ENCODE measurements at regions not wholly inside any gene's neighbourhood (a gene's known extent, or its start where the extent isn't known, plus 50 kb on each side); places are given as distances from the start of the nearest gene placed in this dataset.

DNA sequence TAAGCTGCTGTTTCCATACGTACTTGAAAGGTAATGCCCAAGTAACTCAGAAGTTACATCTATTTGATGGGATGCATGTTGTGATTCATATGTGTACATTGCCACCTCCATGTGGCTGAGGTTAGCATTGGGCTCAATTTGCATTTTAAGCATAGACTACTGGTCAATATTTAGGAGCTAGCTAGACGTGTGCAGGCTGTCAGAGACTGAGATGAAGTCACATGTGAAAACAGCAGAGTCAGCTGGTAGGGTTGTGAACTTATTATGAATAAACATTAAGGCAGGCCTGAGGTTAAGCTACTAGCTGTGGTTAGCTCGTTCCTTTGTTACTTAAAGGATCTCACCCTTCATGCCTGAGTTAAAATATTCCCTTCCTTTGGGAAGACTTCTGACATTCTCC lies 114.5 kb upstream of the MTNR1B start:
- TF ChIP-seq JUND (IDR thresholded peaks at IDR 0.05) (no peak), CTCF (IDR thresholded peaks at IDR 0.05; ENCODE audit: low read depth, low read length, missing input control) (no peak), ATF3 (IDR thresholded peaks at IDR 0.05) (no peak), GABPA (IDR thresholded peaks at IDR 0.05 in 1 of 2, conservative IDR thresholded peaks at IDR 0.05 in 1 of 2) (no peak), ZBTB33 (IDR thresholded peaks at IDR 0.05) (no peak)
- TF ChIP-seq, protein P1, sequence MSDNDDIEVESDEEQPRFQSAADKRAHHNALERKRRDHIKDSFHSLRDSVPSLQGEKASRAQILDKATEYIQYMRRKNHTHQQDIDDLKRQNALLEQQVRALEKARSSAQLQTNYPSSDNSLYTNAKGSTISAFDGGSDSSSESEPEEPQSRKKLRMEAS (IDR thresholded peaks at IDR 0.05) = no peak

Data from liver (tissue), 3 donors.